AG09319 (cell line): ENCODE measurements at regions not wholly inside any gene's neighbourhood (a gene's known extent, or its start where the extent isn't known, plus 50 kb on each side); places are given as distances from the start of the nearest gene placed in this dataset.

Experiments used
- DNase-seq: peaks from one replicate; pipeline ENCODE4 v3.0.0-alpha.2; 2010; ENCODE audit warnings: low read depth; ENCODE audit errors: extremely low read depth
- CTCF ChIP-seq: IDR thresholded peaks from 2 replicates; pipeline ENCODE4 v1.5.1; 2011; ENCODE audit warnings: low read depth, mild to moderate bottlenecking, inconsistent platforms, low read length, moderate library complexity

GRCh38 chrX:45347877-45348276, 147.2 kb upstream of the DIPK2B start:
- DNase-seq, result peak; percentile 37
- TF ChIP-seq CTCF, result no peak

GRCh38 chrX:45344594-45344993, 143.9 kb upstream of the DIPK2B start:
- no peak for TF ChIP-seq CTCF
- DNase-seq, result peak; percentile 70

GRCh38 chrX:45329217-45329616, 128.5 kb upstream of the DIPK2B start:
- TF ChIP-seq CTCF, result no peak
- DNase-seq, result no peak

- TF ChIP-seq CTCF, result no peak
- no peak for DNase-seq
Observed at GRCh38 chrX:45324941-45325340, 124.3 kb upstream of the DIPK2B start.

- TF ChIP-seq CTCF, result no peak
- no peak for DNase-seq
Observed at GRCh38 chrX:45323387-45323786, 122.7 kb upstream of the DIPK2B start.

- DNase-seq, result no peak
- no peak for TF ChIP-seq CTCF
Observed at GRCh38 chrX:45322820-45323219, 122.1 kb upstream of the DIPK2B start.

GRCh38 chrX:45322382-45322781, 121.7 kb upstream of the DIPK2B start:
- peak; percentile 73 for TF ChIP-seq CTCF
- DNase-seq, result peak; percentile 57
